CD14-positive monocyte (primary cell): ENCODE measurements at regions not wholly inside any gene's neighbourhood (a gene's known extent, or its start where the extent isn't known, plus 50 kb on each side); places are given as distances from the start of the nearest gene placed in this dataset.

ENCODE experiments used
- DNase-seq, 3 donors: peaks; one replicate each; pipeline ENCODE4 v3.0.0-alpha.2; 2011 to 2022
- H2AFZ ChIP-seq: 2 replicates; pipeline ENCODE4 v1.6.0; 2012; ENCODE audit warnings: mild to moderate bottlenecking, low read depth, low read length, inconsistent platforms; ENCODE audit not compliant: insufficient read depth, poor library complexity, severe bottlenecking
- H3K27ac ChIP-seq, 2 donors: 1 replicate in 1 of 2; 2 replicates in 1 of 2; pipeline ENCODE4 v1.5.1; 2012 to 2013; ENCODE audit warnings: low read length in 2 of 2, control low read depth in 1 of 2, inconsistent platforms in 1 of 2, low read depth in 1 of 2, mild to moderate bottlenecking in 1 of 2
- H3K27me3 ChIP-seq, 2 donors: one replicate each; pipeline versions ENCODE4 v1.6.0 to v1.6.1; 2011 to 2013; ENCODE audit warnings: low read length in 2 of 2; ENCODE audit not compliant: control insufficient read depth in 2 of 2, insufficient read depth in 2 of 2
- H3K36me3 ChIP-seq, 2 donors: replicated peaks in 1 of 2; 1 replicate in 1 of 2; 2 replicates in 1 of 2; pipeline versions ENCODE4 v1.5.1 to v1.6.1; 2012 to 2013; ENCODE audit warnings: low read length in 2 of 2, control low read depth in 1 of 2, inconsistent platforms in 1 of 2, mild to moderate bottlenecking in 1 of 2; ENCODE audit not compliant: insufficient read depth in 2 of 2, control insufficient read depth in 1 of 2
- H3K4me1 ChIP-seq, 2 donors: 1 replicate in 1 of 2; 2 replicates in 1 of 2; pipeline versions ENCODE4 v1.5.1 to v1.6.1; 2012 to 2013; ENCODE audit warnings: low read length in 2 of 2, control low read depth in 1 of 2, inconsistent platforms in 1 of 2, mild to moderate bottlenecking in 1 of 2, moderate library complexity in 1 of 2; ENCODE audit not compliant: insufficient read depth in 2 of 2, control insufficient read depth in 1 of 2
- H3K4me2 ChIP-seq: replicated peaks from 2 replicates; pipeline ENCODE3; 2012; ENCODE audit warnings: low read length, moderate library complexity, mild to moderate bottlenecking; ENCODE audit not compliant: poor library complexity, severe bottlenecking; ENCODE audit errors: extremely low read depth
- H3K4me3 ChIP-seq, 3 experiments: fragments of 200-600 bp in 1 of 3; sonication (generic) in 1 of 3; replicated peaks in 1 of 3; 1 replicate in 2 of 3; 2 replicates in 1 of 3; pipeline ENCODE4 v1.5.1; 2011 to 2013; ENCODE audit warnings: low read length in 3 of 3, mild to moderate bottlenecking in 3 of 3, control low read depth in 2 of 3, low read depth in 2 of 3, inconsistent platforms in 1 of 3, moderate library complexity in 1 of 3
- H3K79me2 ChIP-seq: 2 replicates; pipeline ENCODE4 v1.6.0; 2012; ENCODE audit warnings: mild to moderate bottlenecking, control low read depth, inconsistent platforms, low read length, moderate library complexity; ENCODE audit not compliant: insufficient read depth
- H3K9ac ChIP-seq: 2 replicates; pipeline ENCODE4 v1.6.0; 2017; ENCODE audit warnings: low read length, mild to moderate bottlenecking; ENCODE audit not compliant: insufficient read depth, poor library complexity, severe bottlenecking
- H3K9me3 ChIP-seq, 2 donors: replicated peaks in 1 of 2; 1 replicate in 1 of 2; 2 replicates in 1 of 2; pipeline versions ENCODE4 v1.5.1 to v1.6.1; 2012 to 2013; ENCODE audit warnings: low read length in 2 of 2, control low read depth in 1 of 2; ENCODE audit not compliant: control insufficient read depth in 1 of 2, insufficient read depth in 1 of 2
- H4K20me1 ChIP-seq: 2 replicates; pipeline ENCODE4 v1.6.0; 2012; ENCODE audit warnings: mild to moderate bottlenecking, low read length, control low read depth, moderate library complexity; ENCODE audit not compliant: insufficient read depth
- H3K27ac Mint-ChIP-seq, 7 donors: one replicate each; pipeline ENCODE4 v1.8.0; 2020; ENCODE audit warnings: mild to moderate bottlenecking in 7 of 7, mixed read lengths in 7 of 7, moderate library complexity in 6 of 7, inconsistent platforms in 2 of 7
- H3K27me3 Mint-ChIP-seq, 3 donors: one replicate each; pipeline ENCODE4 v1.8.0; 2021 to 2022; ENCODE audit warnings: low read depth in 3 of 3, mild to moderate bottlenecking in 3 of 3, mixed read lengths in 3 of 3, moderate library complexity in 3 of 3, inconsistent platforms in 1 of 3
- H3K36me3 Mint-ChIP-seq, 2 donors: one replicate each; pipeline ENCODE4 v1.8.0; 2020; ENCODE audit warnings: mixed read lengths in 2 of 2, inconsistent platforms in 1 of 2, mild to moderate bottlenecking in 1 of 2
- H3K4me1 Mint-ChIP-seq: one replicate; pipeline ENCODE4 v1.8.0; 2020; ENCODE audit warnings: mild to moderate bottlenecking, mixed read lengths
- H3K4me3 Mint-ChIP-seq, 2 donors: one replicate each; pipeline ENCODE4 v1.8.0; 2020; ENCODE audit warnings: mild to moderate bottlenecking in 2 of 2, mixed read lengths in 2 of 2, moderate library complexity in 1 of 2
- H3K9me3 Mint-ChIP-seq, 7 donors: one replicate each; pipeline ENCODE4 v1.8.0; 2020 to 2022; ENCODE audit warnings: mixed read lengths in 7 of 7, mild to moderate bottlenecking in 6 of 7, moderate library complexity in 6 of 7, inconsistent platforms in 2 of 7
- CTCF ChIP-seq: fragments of 200-600 bp; IDR thresholded peaks from one replicate; pipeline ENCODE4 v1.8.0; 2022; ENCODE audit warnings: antibody characterized with exemption, mild to moderate bottlenecking
- WGBS: methylation state at CpG from one replicate; pipeline ENCODE4 v1.1.5; 2013; ENCODE audit warnings: missing lambda C conversion rate; ENCODE audit not compliant: insufficient coverage; 5-methylcytosine and 5-hydroxymethylcytosine counted together
- intact Hi-C, 2 donors: fragments of 100-400 bp; cut with micrococcal nuclease; formaldehyde crosslinking; loops; one replicate each; pipeline versions ENCODE4 v1.15.0 to v1.15.1; 2023

GRCh38 chr13:91248249-91248648 lies 99.2 kb upstream of the MIR17HG start:
- no peak overlapping the region for H3K4me3 Mint-ChIP-seq
- 17% methylated on average over 1 of the region's 4 CpGs for WGBS
- no peak overlapping the region for H3K4me3 ChIP-seq
- H3K36me3 ChIP-seq = no peaks in the 10 kb centered on the region
- no peaks in the 10 kb centered on the region for H3K4me1 ChIP-seq
- H3K79me2 ChIP-seq = no peaks in the 10 kb centered on the region
- no peaks in the 10 kb centered on the region for H4K20me1 ChIP-seq
- intact Hi-C loops = no loop called here
- no peaks in the 10 kb centered on the region for H3K9me3 Mint-ChIP-seq
- no peak overlapping the region for H3K4me2 ChIP-seq
- H3K4me1 Mint-ChIP-seq = peaks cover 4% of the 10 kb centered on the region
- no peak for TF ChIP-seq CTCF
- no peaks in the 10 kb centered on the region for H3K36me3 Mint-ChIP-seq
- H3K27ac ChIP-seq = no peak overlapping the region
- H3K27me3 ChIP-seq = no peaks in the 10 kb centered on the region
- no peak for DNase-seq
- H3K9ac ChIP-seq = no peak overlapping the region
- H3K9me3 ChIP-seq = no peaks in the 10 kb centered on the region
- H3K27ac Mint-ChIP-seq = no peak overlapping the region
- no peak overlapping the region for H2AFZ ChIP-seq
- peaks cover 0 to 2% (median 0%) of the 10 kb centered on the region in 3 donors for H3K27me3 Mint-ChIP-seq

GRCh38 chr13:91249370-91249769 lies 98.1 kb upstream of the MIR17HG start:
- Histone ChIP-seq H3K27me3 (no peaks in the 10 kb centered on the region), H4K20me1 (no peaks in the 10 kb centered on the region), H3K9ac (no peak overlapping the region), H3K4me3 (no peak overlapping the region), H3K27ac (no peak overlapping the region), H3K4me1 (no peaks in the 10 kb centered on the region), H3K79me2 (no peaks in the 10 kb centered on the region), H3K36me3 (no peaks in the 10 kb centered on the region), H3K9me3 (no peaks in the 10 kb centered on the region), H2AFZ (no peak overlapping the region), H3K4me2 (no peak overlapping the region)
- H3K27ac Mint-ChIP-seq = no peak overlapping the region
- DNase-seq = no peak
- H3K36me3 Mint-ChIP-seq = no peaks in the 10 kb centered on the region
- intact Hi-C loops = no loop called here
- no peaks in the 10 kb centered on the region for H3K27me3 Mint-ChIP-seq
- peaks cover 4% of the 10 kb centered on the region for H3K4me1 Mint-ChIP-seq
- no CpG with 5 or more reads among the region's 2 CpGs for whole genome bisulfite sequencing
- peaks cover 0 to 6% (median 1%) of the 10 kb centered on the region in 7 donors for H3K9me3 Mint-ChIP-seq
- no peak overlapping the region for H3K4me3 Mint-ChIP-seq
- no peak for TF ChIP-seq CTCF
